GM19239 (cell line): ENCODE measurements at regions not wholly inside any gene's neighbourhood (a gene's known extent, or its start where the extent isn't known, plus 50 kb on each side); places are given as distances from the start of the nearest gene placed in this dataset.
"Not testable (repeated sequence)": the region's sequence is repeated elsewhere in the genome, so short reads cannot be mapped to it uniquely, and the experiment has no call there.

Experiments
- DNase-seq: peaks from one replicate; pipeline ENCODE4 v3.0.0; 2011; ENCODE audit warnings: low spot score; ENCODE audit not compliant: insufficient read length
- FAIRE-seq: peaks from 2 replicates; lab custom pipeline; 2011; peaks lifted over from hg19 to GRCh38; lab: Jason Lieb, UNC

DNA sequence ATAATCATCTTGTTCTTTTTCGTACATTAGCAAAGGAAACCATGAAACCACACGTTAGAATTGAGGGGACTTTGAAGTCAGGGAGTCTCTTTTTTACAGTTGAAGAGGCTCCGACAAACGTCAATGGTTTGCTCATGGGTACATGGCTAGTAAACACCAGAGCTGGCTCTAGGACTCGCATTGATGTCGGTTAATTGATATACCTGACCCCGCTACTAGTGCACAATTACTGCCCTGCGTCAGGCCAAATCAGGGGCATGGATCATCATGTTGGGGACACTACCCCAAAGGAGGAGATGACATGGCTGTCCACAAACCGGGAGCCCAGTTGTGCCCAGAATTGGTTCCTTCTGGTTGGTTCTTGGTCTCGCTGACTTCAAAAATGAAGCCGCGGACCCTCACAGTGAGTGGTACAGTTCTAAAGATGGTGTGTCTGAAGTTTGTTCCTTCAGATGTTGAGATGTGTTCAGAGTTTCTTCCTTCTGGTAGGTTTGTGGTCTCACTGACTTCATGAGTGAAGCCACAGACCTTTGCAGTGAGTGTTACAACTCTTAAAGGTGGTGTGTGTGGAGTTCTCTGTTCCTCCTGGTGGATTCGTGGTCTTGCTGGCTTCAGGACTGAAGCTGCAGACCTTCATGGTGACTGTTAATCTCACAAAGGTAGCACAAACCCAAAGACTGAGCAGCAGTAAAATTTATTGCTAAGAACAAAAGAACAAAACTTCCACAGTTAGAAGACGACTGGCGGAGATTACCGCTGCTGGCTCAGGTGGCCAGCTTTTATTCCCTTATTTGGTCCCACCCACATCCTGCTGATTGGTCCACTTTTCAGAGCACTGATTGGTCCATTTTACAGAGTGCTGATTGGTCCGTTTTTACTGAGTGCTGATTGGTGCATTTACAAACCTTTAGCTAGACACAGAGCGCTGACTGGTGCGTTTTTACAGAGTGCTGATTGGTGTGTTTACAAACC is 126.9 kb upstream of the ERRFI1 start:
- FAIRE-seq (no peak), DNase-seq (no peak)

GRCh38 chr1:8151647-8152046 is 125.5 kb upstream of the ERRFI1 start:
- FAIRE-seq (no peak), DNase-seq (no peak)

DNA sequence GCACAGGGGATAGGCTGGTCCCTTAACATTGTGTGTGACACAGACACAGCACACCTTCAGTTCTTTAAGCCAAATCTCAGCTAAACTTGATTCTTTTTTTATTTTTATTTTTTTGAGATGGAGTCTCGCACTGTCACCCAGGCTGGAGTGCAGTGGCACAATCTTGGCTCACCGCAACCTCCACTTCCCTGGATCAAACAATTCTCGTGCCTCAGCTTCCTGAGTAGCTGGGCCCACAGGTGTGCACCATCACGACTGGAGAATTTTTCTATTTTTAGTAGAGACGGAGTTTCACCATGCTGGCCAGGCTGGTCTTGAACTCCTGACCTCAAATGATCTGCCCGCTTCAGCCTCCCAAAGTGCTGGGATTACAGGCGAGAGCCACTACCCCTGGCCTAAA is 123.6 kb upstream of the ERRFI1 start:
- FAIRE-seq: not testable (repeated sequence)

DNA sequence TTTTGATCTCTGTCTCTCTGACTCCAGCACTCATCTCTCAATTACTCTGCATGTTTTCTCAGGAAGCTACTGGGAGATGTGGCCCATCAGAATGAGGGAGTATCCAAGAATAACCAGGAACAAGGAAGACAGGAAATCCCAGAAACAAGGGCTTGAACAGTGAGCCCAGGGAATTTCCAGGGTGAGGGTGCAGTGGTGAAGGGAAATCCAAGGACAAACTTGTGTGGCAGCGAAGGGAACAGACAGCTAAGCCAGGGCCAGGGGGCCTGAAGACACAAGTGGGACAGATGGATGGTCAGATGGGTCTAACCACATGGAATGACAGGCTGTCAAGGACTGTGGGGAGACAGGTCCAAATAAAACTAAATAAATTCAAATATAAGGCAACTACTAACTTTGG is 121.8 kb upstream of the ERRFI1 start:
- no peak for DNase-seq
- no peak for FAIRE-seq

More for the DNA sequence above, 123.6 kb upstream of the ERRFI1 start:
- DNase-seq: not testable (repeated sequence)

GRCh38 chr1:8146257-8146855 is 120.2 kb upstream of the ERRFI1 start:
- no peak for FAIRE-seq

DNA sequence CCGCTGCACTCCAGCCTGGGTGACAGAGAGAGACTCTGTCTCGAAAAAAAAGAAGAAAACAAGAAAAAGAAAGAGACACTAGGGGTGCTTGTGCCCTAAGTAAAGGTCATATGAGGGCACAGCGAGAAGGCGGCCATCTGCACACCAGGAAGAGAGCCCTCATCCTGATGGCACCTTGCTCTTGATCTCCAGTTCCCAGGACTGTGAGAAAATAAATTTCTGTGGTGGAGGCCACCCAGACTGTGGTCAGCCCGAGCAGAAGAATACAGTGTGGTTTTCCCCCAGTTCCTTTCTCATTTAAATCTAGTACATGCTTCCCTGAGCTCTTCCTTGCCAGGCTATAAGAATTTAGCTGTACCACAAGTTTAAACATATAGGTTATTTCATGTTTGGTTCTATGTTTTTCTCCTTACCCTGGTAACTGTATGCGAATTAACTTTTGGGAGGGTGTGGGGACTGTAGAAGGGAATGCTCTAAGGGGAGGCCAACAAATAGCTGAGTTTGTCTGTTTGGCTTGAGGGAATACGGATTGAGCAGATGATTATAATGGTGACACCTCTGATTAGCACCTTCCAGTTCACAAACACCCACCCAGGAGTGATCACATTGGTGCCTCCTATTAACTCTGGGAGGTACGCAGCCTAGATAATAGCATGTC is 119.6 kb upstream of the ERRFI1 start:
- DNase-seq (no peak), FAIRE-seq (no peak)

More at GRCh38 chr1:8146257-8146855, 120.2 kb upstream of the ERRFI1 start:
- no peak for DNase-seq

DNA sequence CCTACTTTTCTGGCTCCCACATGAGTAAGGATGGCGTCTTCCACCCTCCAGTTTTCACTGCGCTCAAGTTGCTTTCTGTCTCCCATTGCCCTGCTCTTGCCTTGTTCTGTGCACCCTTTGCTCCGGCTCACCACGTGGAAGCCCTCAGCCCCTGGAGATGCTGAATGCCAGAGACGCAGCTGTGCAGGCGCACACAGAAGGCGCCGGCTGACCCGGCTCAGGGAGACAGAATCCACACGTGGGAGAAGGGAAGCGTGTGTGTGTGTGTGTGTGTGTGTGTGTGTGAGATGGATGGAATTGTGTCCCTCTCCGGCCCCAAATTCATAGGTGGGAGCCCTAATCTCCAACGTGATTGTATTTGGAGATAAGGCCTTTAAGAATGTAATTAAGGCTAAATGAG is 118.2 kb upstream of the ERRFI1 start:
- DNase-seq: no peak
- FAIRE-seq: no peak

GRCh38 chr1:8142955-8143629 is 117.0 kb upstream of the ERRFI1 start:
- DNase-seq (no peak), FAIRE-seq (no peak)

- FAIRE-seq (no peak), DNase-seq (no peak)
These were observed 113.8 kb upstream of the ERRFI1 start for GRCh38 chr1:8139941-8140340.

DNA sequence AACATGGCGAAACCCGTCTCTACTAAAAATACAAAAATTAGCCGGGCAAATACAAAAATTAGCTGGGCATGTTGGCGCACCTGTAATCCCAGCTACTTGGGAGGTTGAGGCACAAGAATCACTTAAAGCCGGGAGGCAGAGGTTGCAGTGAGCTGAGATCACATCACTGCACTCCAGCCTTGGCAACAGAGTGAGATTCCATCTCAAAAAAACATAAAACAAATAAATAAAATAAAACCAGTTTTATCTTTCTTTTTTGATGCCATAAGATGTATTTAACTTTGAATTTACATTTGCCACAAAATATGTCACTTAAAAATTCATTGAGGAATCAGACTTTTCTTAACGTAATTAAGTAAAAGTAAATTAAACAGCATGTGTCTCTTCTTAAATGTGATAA is 113.3 kb upstream of the ERRFI1 start:
- DNase-seq (no peak), FAIRE-seq (no peak)

DNA sequence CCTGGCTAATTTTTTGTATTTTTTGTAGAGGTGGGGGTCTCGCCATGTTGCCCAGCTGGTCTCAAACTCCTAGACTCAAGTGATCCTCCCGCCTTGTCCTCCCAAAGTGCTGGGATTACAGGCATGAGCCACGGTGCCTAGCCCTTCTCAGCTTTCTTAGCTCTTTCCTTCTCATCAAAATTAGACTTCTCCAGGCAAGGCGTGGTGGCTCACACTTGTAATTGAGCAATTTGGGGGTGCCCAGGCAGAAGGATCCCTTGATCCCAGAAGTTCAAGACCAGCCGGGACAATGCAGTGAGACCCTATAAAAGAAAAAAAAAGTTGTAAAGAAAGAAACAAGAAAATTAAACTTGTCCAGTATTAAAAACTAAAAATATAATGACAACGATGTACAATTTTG is 112.6 kb upstream of the ERRFI1 start:
- FAIRE-seq: no peak

DNA sequence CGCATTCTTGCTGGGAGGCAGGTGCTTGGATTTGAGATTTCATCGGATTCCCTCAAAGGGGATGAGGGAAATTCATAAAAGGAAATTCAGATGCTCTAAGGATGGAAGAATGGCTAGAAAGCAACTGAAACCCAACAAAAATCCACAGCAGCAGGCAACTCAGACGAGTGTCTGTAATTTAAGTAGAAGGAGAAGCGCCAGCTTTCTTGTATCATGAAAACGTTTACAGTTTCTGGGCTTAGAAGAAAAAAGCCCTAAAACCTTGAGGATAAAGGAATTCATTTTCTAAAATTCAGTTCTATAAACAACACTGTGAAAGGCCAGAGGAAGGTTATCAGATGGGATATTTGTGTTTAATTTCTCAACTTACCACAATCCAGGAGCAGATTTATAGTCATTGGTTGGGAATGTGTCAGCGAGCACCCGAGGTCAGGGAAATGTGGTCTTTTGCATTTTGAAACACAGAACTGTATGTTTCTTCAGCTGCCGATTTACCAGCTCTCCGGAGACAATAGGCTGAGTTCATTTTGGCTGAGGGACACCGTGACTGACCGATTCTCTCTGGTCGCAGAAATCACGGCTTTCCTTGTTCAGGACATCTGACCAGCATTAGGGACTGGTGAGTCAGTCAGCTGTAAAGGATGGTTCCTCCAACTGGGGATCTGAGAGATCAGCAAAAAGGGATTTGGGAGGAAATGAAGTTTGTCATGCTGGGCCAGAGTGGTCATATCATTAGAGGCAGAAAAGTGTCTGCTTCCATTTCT is 111.6 kb upstream of the ERRFI1 start:
- FAIRE-seq (no peak), DNase-seq (no peak)

More for the DNA sequence above, 112.6 kb upstream of the ERRFI1 start:
- DNase-seq: no peak

GRCh38 chr1:8136766-8137165 is 110.7 kb upstream of the ERRFI1 start:
- no peak for DNase-seq
- no peak for FAIRE-seq

DNA sequence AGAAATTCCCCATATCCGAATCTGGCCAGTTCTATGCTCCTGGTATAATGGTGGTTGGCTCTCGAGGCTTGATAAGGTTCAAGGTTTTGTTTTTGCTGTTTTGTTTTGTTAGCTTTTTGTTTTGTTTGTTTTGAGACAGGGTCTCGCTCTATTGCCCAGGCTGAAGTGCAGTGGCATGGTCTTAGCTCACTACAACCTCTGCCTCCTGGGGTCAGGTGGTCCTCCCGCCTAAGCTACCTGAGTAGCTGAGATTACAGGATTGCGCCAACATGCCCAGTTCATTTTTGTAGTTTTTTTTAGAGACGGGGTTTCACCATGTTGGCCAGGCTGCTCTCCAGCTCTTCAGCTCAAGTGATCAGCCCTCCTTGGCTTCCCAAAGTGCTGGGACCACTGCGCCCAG is 109.1 kb upstream of the ERRFI1 start:
- FAIRE-seq (no peak), DNase-seq (no peak)

- FAIRE-seq: no peak
- no peak for DNase-seq
These were observed 108.6 kb upstream of the ERRFI1 start for GRCh38 chr1:8134546-8135235.

DNA sequence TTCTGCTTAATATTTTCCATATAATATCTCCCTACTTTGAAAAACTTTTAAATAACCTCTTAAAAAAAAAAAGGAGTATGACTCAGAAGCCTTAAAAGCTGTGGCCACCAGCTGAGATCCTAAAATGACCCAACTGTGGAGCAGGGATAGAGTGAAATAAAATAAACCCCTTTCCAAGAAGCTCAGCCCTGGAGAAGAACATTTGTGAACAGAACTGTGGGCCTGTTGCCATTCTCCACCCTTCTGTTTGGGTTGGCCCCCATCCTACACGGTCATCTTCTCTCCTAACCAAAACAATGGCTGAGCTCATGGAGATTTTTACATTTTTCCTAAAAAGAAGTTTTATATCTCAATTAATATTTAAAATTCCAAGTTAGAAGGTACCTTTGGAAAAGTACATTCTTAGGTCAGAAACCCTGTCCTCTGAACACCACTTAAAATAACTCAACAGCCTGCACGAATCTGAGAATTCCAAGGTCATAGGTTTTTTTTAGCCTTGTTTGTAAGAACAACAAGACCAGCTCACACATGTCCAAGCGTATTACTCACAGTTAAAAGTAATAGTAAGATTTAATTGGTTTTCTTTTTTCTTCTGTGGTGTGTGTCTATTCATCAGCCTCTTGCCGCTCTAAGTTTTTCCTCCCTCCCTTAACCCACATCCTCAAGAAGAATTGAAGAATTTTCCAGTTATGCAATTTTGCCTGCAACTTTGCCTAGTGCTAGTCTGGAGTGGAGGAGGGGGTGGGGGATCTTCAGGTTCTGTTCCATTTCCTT is 107.7 kb upstream of the ERRFI1 start:
- no peak for FAIRE-seq
- DNase-seq: no peak

DNA sequence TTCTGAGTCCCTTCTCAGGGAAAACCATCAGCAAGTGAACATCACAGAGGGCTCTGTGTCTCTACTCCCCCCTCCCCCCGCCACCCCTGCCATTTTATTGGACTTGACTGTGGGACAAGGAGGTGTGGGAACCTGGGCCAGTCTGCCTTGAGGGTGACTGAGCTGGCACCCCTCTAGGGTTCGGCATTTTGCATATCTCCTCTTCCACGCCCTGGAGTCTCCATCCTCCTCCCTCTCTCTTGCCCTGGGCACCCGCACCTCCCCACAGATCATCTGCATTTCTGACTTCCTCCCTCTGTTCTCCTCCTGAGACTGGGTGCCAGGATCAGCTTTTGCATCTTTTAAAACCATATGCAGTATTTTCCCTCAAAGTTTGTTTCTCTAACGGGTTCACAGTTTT is 107.1 kb upstream of the ERRFI1 start:
- FAIRE-seq: no peak
- no peak for DNase-seq

- DNase-seq: no peak
- FAIRE-seq: no peak
These were observed 101.1 kb upstream of the ERRFI1 start for GRCh38 chr1:8127171-8127641.
